ENCODE measurements at regions not wholly inside any gene's neighbourhood (a gene's known extent, or its start where the extent isn't known, plus 50 kb on each side); places are given as distances from the start of the nearest gene placed in this dataset.

- Mint-ChIP-seq H3K9me3 (no peaks in the 10 kb centered on the region), H3K4me3 (no peak overlapping the region), H3K4me1 (ENCODE audit: low read depth) (no peaks in the 10 kb centered on the region), H3K27me3 (ENCODE audit: low read depth) (peaks cover 9% of the 10 kb centered on the region), H3K27ac (no peak overlapping the region), H3K36me3 (ENCODE audit: insufficient read depth in 2 of 2) (no peaks in the 10 kb centered on the region)
- DNase-seq, result no peak
- no peak for ATAC-seq (replicated peaks in 1 of 2)
Observed at GRCh38 chr5:2182020-2182419, 299.3 kb upstream of the IRX4 start.

GRCh38 chr5:2181557-2181956 is 298.8 kb upstream of the IRX4 start:
- ATAC-seq (replicated peaks in 1 of 2), result no peak
- Mint-ChIP-seq H3K4me3 (no peak overlapping the region), H3K9me3 (no peaks in the 10 kb centered on the region), H3K27ac (no peak overlapping the region), H3K36me3 (ENCODE audit: insufficient read depth in 2 of 2) (no peaks in the 10 kb centered on the region), H3K4me1 (ENCODE audit: low read depth) (no peaks in the 10 kb centered on the region), H3K27me3 (ENCODE audit: low read depth) (peaks cover 9% of the 10 kb centered on the region)
- no peak for DNase-seq

- ATAC-seq (replicated peaks in 1 of 2), result no peak
- no peak for DNase-seq
- Mint-ChIP-seq H3K4me1 (ENCODE audit: low read depth) (no peaks in the 10 kb centered on the region), H3K9me3 (no peaks in the 10 kb centered on the region), H3K27me3 (ENCODE audit: low read depth) (peaks cover 9% of the 10 kb centered on the region), H3K27ac (no peak overlapping the region), H3K36me3 (ENCODE audit: insufficient read depth in 2 of 2) (no peaks in the 10 kb centered on the region), H3K4me3 (no peak overlapping the region)
Observed at GRCh38 chr5:2181149-2181548, 298.4 kb upstream of the IRX4 start.

- ATAC-seq (replicated peaks in 1 of 2), result no peak
- no peak for DNase-seq
- no peak overlapping the region for H3K4me3 Mint-ChIP-seq
- no peaks in the 10 kb centered on the region for H3K9me3 Mint-ChIP-seq
- H3K4me1 Mint-ChIP-seq (ENCODE audit: low read depth), result no peaks in the 10 kb centered on the region
- no peaks in the 10 kb centered on the region for H3K36me3 Mint-ChIP-seq (ENCODE audit: insufficient read depth in 2 of 2)
- H3K27me3 Mint-ChIP-seq (ENCODE audit: low read depth), result peaks cover 9% of the 10 kb centered on the region
- no peak overlapping the region for H3K27ac Mint-ChIP-seq
Observed at GRCh38 chr5:2180456-2180855, 297.7 kb upstream of the IRX4 start.

- Mint-ChIP-seq H3K4me3 (no peak overlapping the region), H3K4me1 (ENCODE audit: low read depth) (no peaks in the 10 kb centered on the region), H3K27me3 (ENCODE audit: low read depth) (peaks cover 9% of the 10 kb centered on the region), H3K36me3 (ENCODE audit: insufficient read depth in 2 of 2) (no peaks in the 10 kb centered on the region), H3K27ac (no peak overlapping the region), H3K9me3 (no peaks in the 10 kb centered on the region)
- no peak for ATAC-seq (replicated peaks in 1 of 2)
- DNase-seq, result no peak
Observed at GRCh38 chr5:2179861-2180260, 297.1 kb upstream of the IRX4 start.

GRCh38 chr5:2178528-2178927 is 295.8 kb upstream of the IRX4 start:
- Mint-ChIP-seq H3K4me3 (no peak overlapping the region), H3K4me1 (ENCODE audit: low read depth) (no peaks in the 10 kb centered on the region), H3K27me3 (ENCODE audit: low read depth) (peaks cover 9% of the 10 kb centered on the region), H3K27ac (no peak overlapping the region), H3K36me3 (ENCODE audit: insufficient read depth in 2 of 2) (no peaks in the 10 kb centered on the region), H3K9me3 (no peaks in the 10 kb centered on the region)
- DNase-seq (no peak), ATAC-seq (replicated peaks in 1 of 2) (no peak)

- ATAC-seq (replicated peaks in 1 of 2) (no peak), DNase-seq (no peak)
- no peak overlapping the region for H3K4me3 Mint-ChIP-seq
- no peaks in the 10 kb centered on the region for H3K4me1 Mint-ChIP-seq (ENCODE audit: low read depth)
- H3K36me3 Mint-ChIP-seq (ENCODE audit: insufficient read depth in 2 of 2), result no peaks in the 10 kb centered on the region
- H3K9me3 Mint-ChIP-seq, result no peaks in the 10 kb centered on the region
- H3K27me3 Mint-ChIP-seq (ENCODE audit: low read depth), result peaks cover 13% of the 10 kb centered on the region
- H3K27ac Mint-ChIP-seq, result no peak overlapping the region
Observed at GRCh38 chr5:2178071-2178477, 295.3 kb upstream of the IRX4 start.

- Mint-ChIP-seq H3K4me1 (ENCODE audit: low read depth) (no peaks in the 10 kb centered on the region), H3K27ac (no peak overlapping the region), H3K4me3 (no peak overlapping the region), H3K36me3 (ENCODE audit: insufficient read depth in 2 of 2) (no peaks in the 10 kb centered on the region), H3K27me3 (ENCODE audit: low read depth) (peaks cover 15% of the 10 kb centered on the region), H3K9me3 (no peaks in the 10 kb centered on the region)
- DNase-seq (no peak), ATAC-seq (replicated peaks in 1 of 2) (no peak)
Observed at GRCh38 chr5:2177244-2177643, 294.5 kb upstream of the IRX4 start.

- no peaks in the 10 kb centered on the region for H3K9me3 Mint-ChIP-seq
- DNase-seq (no peak), ATAC-seq (replicated peaks in 1 of 2) (no peak)
- H3K27ac Mint-ChIP-seq, result no peak overlapping the region
- H3K27me3 Mint-ChIP-seq (ENCODE audit: low read depth), result peaks cover 15% of the 10 kb centered on the region
- H3K4me3 Mint-ChIP-seq, result no peak overlapping the region
- no peaks in the 10 kb centered on the region for H3K4me1 Mint-ChIP-seq (ENCODE audit: low read depth)
- no peaks in the 10 kb centered on the region for H3K36me3 Mint-ChIP-seq (ENCODE audit: insufficient read depth in 2 of 2)
Observed at GRCh38 chr5:2176581-2176980, 293.9 kb upstream of the IRX4 start.

GRCh38 chr5:2175842-2176404 is 293.2 kb upstream of the IRX4 start:
- no peaks in the 10 kb centered on the region for H3K9me3 Mint-ChIP-seq
- DNase-seq, result no peak
- H3K27me3 Mint-ChIP-seq (ENCODE audit: low read depth), result peaks cover 15% of the 10 kb centered on the region
- H3K27ac Mint-ChIP-seq, result no peak overlapping the region
- ATAC-seq (replicated peaks in 1 of 2), result no peak
- H3K4me1 Mint-ChIP-seq (ENCODE audit: low read depth), result no peaks in the 10 kb centered on the region
- no peaks in the 10 kb centered on the region for H3K36me3 Mint-ChIP-seq (ENCODE audit: insufficient read depth in 2 of 2)
- H3K4me3 Mint-ChIP-seq, result no peak overlapping the region

- no peak for ATAC-seq (replicated peaks in 1 of 2)
- H3K4me3 Mint-ChIP-seq, result no peak overlapping the region
- no peak overlapping the region for H3K27ac Mint-ChIP-seq
- H3K9me3 Mint-ChIP-seq, result no peaks in the 10 kb centered on the region
- peaks cover 15% of the 10 kb centered on the region for H3K27me3 Mint-ChIP-seq (ENCODE audit: low read depth)
- no peak for DNase-seq
- no peaks in the 10 kb centered on the region for H3K4me1 Mint-ChIP-seq (ENCODE audit: low read depth)
- H3K36me3 Mint-ChIP-seq (ENCODE audit: insufficient read depth in 2 of 2), result no peaks in the 10 kb centered on the region
Observed at GRCh38 chr5:2175041-2175440, 292.3 kb upstream of the IRX4 start.

- H3K4me1 Mint-ChIP-seq (ENCODE audit: low read depth), result no peaks in the 10 kb centered on the region
- H3K4me3 Mint-ChIP-seq, result no peak overlapping the region
Observed at GRCh38 chr5:2174538-2174937, 291.8 kb upstream of the IRX4 start.

GRCh38 chr5:2173151-2173834 is 290.6 kb upstream of the IRX4 start:
- Mint-ChIP-seq H3K27me3 (ENCODE audit: low read depth) (peaks cover 15% of the 10 kb centered on the region), H3K4me1 (ENCODE audit: low read depth) (no peaks in the 10 kb centered on the region), H3K36me3 (ENCODE audit: insufficient read depth in 2 of 2) (no peaks in the 10 kb centered on the region)

More at GRCh38 chr5:2174538-2174937, 291.8 kb upstream of the IRX4 start:
- no peak for DNase-seq
- ATAC-seq (replicated peaks in 1 of 2), result no peak
- no peaks in the 10 kb centered on the region for H3K36me3 Mint-ChIP-seq (ENCODE audit: insufficient read depth in 2 of 2)
- peaks cover 15% of the 10 kb centered on the region for H3K27me3 Mint-ChIP-seq (ENCODE audit: low read depth)
- no peaks in the 10 kb centered on the region for H3K9me3 Mint-ChIP-seq
- no peak overlapping the region for H3K27ac Mint-ChIP-seq

GRCh38 chr5:2172471-2172870 is 289.7 kb upstream of the IRX4 start:
- Mint-ChIP-seq H3K27me3 (ENCODE audit: low read depth) (peaks cover 15% of the 10 kb centered on the region), H3K36me3 (ENCODE audit: insufficient read depth in 2 of 2) (no peaks in the 10 kb centered on the region), H3K9me3 (no peaks in the 10 kb centered on the region), H3K27ac (no peak overlapping the region), H3K4me1 (ENCODE audit: low read depth) (no peaks in the 10 kb centered on the region), H3K4me3 (no peak overlapping the region)
- ATAC-seq (replicated peaks in 1 of 2), result no peak
- no peak for DNase-seq

More at GRCh38 chr5:2173151-2173834, 290.6 kb upstream of the IRX4 start:
- Mint-ChIP-seq H3K27ac (no peak overlapping the region), H3K9me3 (no peaks in the 10 kb centered on the region), H3K4me3 (no peak overlapping the region)
- DNase-seq, result no peak
- ATAC-seq (replicated peaks in 1 of 2), result no peak
